Gastrocnemius medialis (tissue), 4 donors: ENCODE measurements at regions not wholly inside any gene's neighbourhood (a gene's known extent, or its start where the extent isn't known, plus 50 kb on each side); places are given as distances from the start of the nearest gene placed in this dataset.

Source experiments
- ATAC-seq, 2 donors: fragments of 150-250 bp; one replicate each; pipeline ENCODE4 v1.9.1; 2016
- DNase-seq, 2 donors: peaks; one replicate each; pipeline ENCODE4 v3.0.0-alpha.2; 2019
- H3K27ac ChIP-seq, 4 donors: fragments of 200-600 bp; sonication (generic); 1 replicate in 1 of 4; 2 replicates in 3 of 4; pipeline ENCODE4 v1.5.1; 2016 to 2018; ENCODE audit warnings: mild to moderate bottlenecking in 2 of 4, moderate library complexity in 1 of 4
- H3K27me3 ChIP-seq, 3 donors: fragments of 200-600 bp; sonication (generic) in 2 of 3; 1 replicate in 1 of 3; 2 replicates in 2 of 3; pipeline versions ENCODE4 v1.5.1 to v1.6.0; 2016 to 2019; ENCODE audit warnings: mild to moderate bottlenecking in 1 of 3, moderate library complexity in 1 of 3
- H3K36me3 ChIP-seq, 2 donors: fragments of 200-600 bp; sonication (generic) in 1 of 2; one replicate each; pipeline ENCODE4 v1.5.1; 2017 to 2018
- H3K4me1 ChIP-seq, 2 donors: fragments of 200-600 bp; sonication (generic) in 1 of 2; one replicate each; pipeline ENCODE4 v1.5.1; 2016 to 2017; ENCODE audit warnings: mild to moderate bottlenecking in 2 of 2
- H3K4me3 ChIP-seq, 4 donors: fragments of 200-600 bp; sonication (generic) in 3 of 4; 1 replicate in 1 of 4; 2 replicates in 3 of 4; pipeline ENCODE4 v1.5.1; 2016 to 2019; ENCODE audit warnings: mild to moderate bottlenecking in 2 of 4
- H3K9me3 ChIP-seq, 3 donors: fragments of 200-600 bp; sonication (generic) in 2 of 3; 1 replicate in 1 of 3; 2 replicates in 2 of 3; pipeline ENCODE4 v1.5.1; 2016 to 2019
- POLR2A ChIP-seq, 2 donors: fragments of 450-650 bp; IDR thresholded peaks; one replicate each; pipeline ENCODE4 v1.6.1; 2017; ENCODE audit warnings: antibody characterized with exemption in 2 of 2, mild to moderate bottlenecking in 2 of 2, moderate library complexity in 2 of 2
- in situ Hi-C, 4 donors: fragments of 200-750 bp; cut with MboI; loops; one replicate each; pipeline versions ENCODE4 v1.15.0 to v1.8.0; 2017; ENCODE audit warnings: low sequenced_read_pairs in 4 of 4
- intact Hi-C: fragments of 100-400 bp; cut with DNase I; formaldehyde crosslinking; loops from one replicate; pipeline ENCODE4 v1.15.1; 2023; ENCODE audit warnings: low total_unique reads
- TF ChIP-seq, protein P1 (sequence below), 5 experiments: fragments of 450-650 bp in 3 of 5; fragments of 200-600 bp in 2 of 5; sonication (generic) in 2 of 5; IDR thresholded peaks in 4 of 5; conservative IDR thresholded peaks in 1 of 5; 1 replicate in 4 of 5; 2 replicates in 1 of 5; pipeline ENCODE4 v1.5.1; 2016 to 2019; ENCODE audit warnings: antibody characterized with exemption in 5 of 5, mild to moderate bottlenecking in 3 of 5, moderate library complexity in 3 of 5

GRCh38 chr12:102757882-102758226 lies 159.2 kb downstream of the PAH start:
- in situ Hi-C loops (loop anchor here in 2 of 4 donors (25.0 kb wide), 1 partner anchor 821 kb away; no protein-coding TSS in a partner anchor), intact Hi-C loops (no loop called here)

GRCh38 chr12:102757154-102757881 lies 159.7 kb downstream of the PAH start:
- Histone ChIP-seq H3K4me1 (no peaks in the 10 kb centered on the region), H3K4me3 (no peak overlapping the region), H3K27me3 (no peaks in the 10 kb centered on the region), H3K36me3 (no peaks in the 10 kb centered on the region), H3K27ac (peak overlapping the region; percentile 27 to 57 (median 34)), H3K9me3 (no peaks in the 10 kb centered on the region)
- TF ChIP-seq POLR2A (IDR thresholded peaks at IDR 0.05): no peak
- TF ChIP-seq, protein P1, sequence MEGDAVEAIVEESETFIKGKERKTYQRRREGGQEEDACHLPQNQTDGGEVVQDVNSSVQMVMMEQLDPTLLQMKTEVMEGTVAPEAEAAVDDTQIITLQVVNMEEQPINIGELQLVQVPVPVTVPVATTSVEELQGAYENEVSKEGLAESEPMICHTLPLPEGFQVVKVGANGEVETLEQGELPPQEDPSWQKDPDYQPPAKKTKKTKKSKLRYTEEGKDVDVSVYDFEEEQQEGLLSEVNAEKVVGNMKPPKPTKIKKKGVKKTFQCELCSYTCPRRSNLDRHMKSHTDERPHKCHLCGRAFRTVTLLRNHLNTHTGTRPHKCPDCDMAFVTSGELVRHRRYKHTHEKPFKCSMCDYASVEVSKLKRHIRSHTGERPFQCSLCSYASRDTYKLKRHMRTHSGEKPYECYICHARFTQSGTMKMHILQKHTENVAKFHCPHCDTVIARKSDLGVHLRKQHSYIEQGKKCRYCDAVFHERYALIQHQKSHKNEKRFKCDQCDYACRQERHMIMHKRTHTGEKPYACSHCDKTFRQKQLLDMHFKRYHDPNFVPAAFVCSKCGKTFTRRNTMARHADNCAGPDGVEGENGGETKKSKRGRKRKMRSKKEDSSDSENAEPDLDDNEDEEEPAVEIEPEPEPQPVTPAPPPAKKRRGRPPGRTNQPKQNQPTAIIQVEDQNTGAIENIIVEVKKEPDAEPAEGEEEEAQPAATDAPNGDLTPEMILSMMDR (IDR thresholded peaks at IDR 0.05 in 4 of 5, conservative IDR thresholded peaks at IDR 0.05 in 1 of 5): no peak
- in situ Hi-C loops (loop anchor here in 2 of 4 donors (25.0 kb wide), 1 partner anchor 820 kb away; no protein-coding TSS in a partner anchor), intact Hi-C loops (no loop called here)
- peak in 1 of 2 donors; percentile 14 for ATAC-seq
- peak in 1 of 2 donors; percentile 14 for DNase-seq

More at GRCh38 chr12:102757882-102758226, 159.2 kb downstream of the PAH start:
- TF ChIP-seq, protein P1 (IDR thresholded peaks at IDR 0.05 in 4 of 5, conservative IDR thresholded peaks at IDR 0.05 in 1 of 5): no peak
- TF ChIP-seq POLR2A (IDR thresholded peaks at IDR 0.05): no peak
- ATAC-seq (peak in 1 of 2 donors; percentile 12), DNase-seq (no peak)
- H3K4me1 ChIP-seq: no peaks in the 10 kb centered on the region
- no peaks in the 10 kb centered on the region for H3K36me3 ChIP-seq
- H3K9me3 ChIP-seq: no peaks in the 10 kb centered on the region
- H3K27me3 ChIP-seq: no peaks in the 10 kb centered on the region
- no peak overlapping the region for H3K4me3 ChIP-seq
- peak overlapping the region in 3 of 4 donors; percentile 27 to 57 (median 40) for H3K27ac ChIP-seq

GRCh38 chr12:102756530-102756929 lies 160.5 kb downstream of the PAH start:
- H3K4me1 ChIP-seq: no peaks in the 10 kb centered on the region
- H3K27me3 ChIP-seq: no peaks in the 10 kb centered on the region
- in situ Hi-C loops (loop anchor here in 2 of 4 donors (25.0 kb wide), 1 partner anchor 819 kb away; no protein-coding TSS in a partner anchor), intact Hi-C loops (no loop called here)
- peak overlapping the region in 2 of 4 donors; percentile 27 to 57 for H3K27ac ChIP-seq
- no peak overlapping the region for H3K4me3 ChIP-seq
- DNase-seq: no peak
- TF ChIP-seq, protein P1 (IDR thresholded peaks at IDR 0.05 in 4 of 5, conservative IDR thresholded peaks at IDR 0.05 in 1 of 5): no peak
- TF ChIP-seq POLR2A (IDR thresholded peaks at IDR 0.05): no peak
- H3K9me3 ChIP-seq: no peaks in the 10 kb centered on the region
- no peaks in the 10 kb centered on the region for H3K36me3 ChIP-seq
- ATAC-seq: no peak

DNA sequence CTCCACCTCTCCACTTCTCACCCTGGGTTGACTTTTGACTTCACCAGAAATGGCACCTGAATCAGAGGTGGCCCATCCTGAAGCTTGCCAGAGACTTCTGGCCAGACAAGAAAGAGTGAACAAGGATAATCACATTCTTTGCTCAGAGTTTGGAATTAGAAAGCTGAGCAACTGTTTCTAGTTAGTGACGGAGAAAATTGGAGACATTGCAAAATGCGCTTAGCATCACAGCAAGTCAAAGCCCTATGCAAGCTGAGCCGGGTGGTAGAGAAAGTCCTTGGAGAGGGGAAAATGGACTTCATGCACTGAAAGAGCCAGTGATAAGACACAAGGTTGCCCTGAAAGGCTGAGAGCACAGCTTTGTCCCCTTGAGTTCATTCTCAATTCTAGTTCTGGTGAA lies 161.8 kb downstream of the PAH start:
- H3K36me3 ChIP-seq: no peaks in the 10 kb centered on the region
- H3K9me3 ChIP-seq: no peaks in the 10 kb centered on the region
- no peak overlapping the region for H3K4me3 ChIP-seq
- H3K4me1 ChIP-seq: no peaks in the 10 kb centered on the region
- DNase-seq (no peak), ATAC-seq (no peak)
- no peak overlapping the region for H3K27ac ChIP-seq
- TF ChIP-seq, protein P1 (IDR thresholded peaks at IDR 0.05 in 4 of 5, conservative IDR thresholded peaks at IDR 0.05 in 1 of 5): no peak
- no peak for TF ChIP-seq POLR2A (IDR thresholded peaks at IDR 0.05)
- in situ Hi-C loops: loop anchor here in 2 of 4 donors (25.0 kb wide), 1 partner anchor 818 kb away; no protein-coding TSS in a partner anchor
- intact Hi-C loops: no loop called here
- no peaks in the 10 kb centered on the region for H3K27me3 ChIP-seq
